Fibroblast of pulmonary artery (primary cell): ENCODE measurements at regions not wholly inside any gene's neighbourhood (a gene's known extent, or its start where the extent isn't known, plus 50 kb on each side); places are given as distances from the start of the nearest gene placed in this dataset.
"Not testable (repeated sequence)": the region's sequence is repeated elsewhere in the genome, so short reads cannot be mapped to it uniquely, and the experiment has no call there.

Experiments
- DNase-seq: peaks from one replicate; pipeline ENCODE4 v3.0.0-alpha.2; 2010; ENCODE audit warnings: low read depth
- H3K4me3 ChIP-seq: replicated peaks from 2 replicates; pipeline ENCODE4 v1.5.1; 2011; ENCODE audit warnings: low read depth, mild to moderate bottlenecking, control low read depth, low read length, moderate library complexity
- TF ChIP-seq, protein P1 (sequence below): IDR thresholded peaks from 2 replicates; pipeline ENCODE4 v1.5.1; 2011; ENCODE audit warnings: mild to moderate bottlenecking, control low read depth, low read length, inconsistent platforms; ENCODE audit errors: missing control alignments

DNA sequence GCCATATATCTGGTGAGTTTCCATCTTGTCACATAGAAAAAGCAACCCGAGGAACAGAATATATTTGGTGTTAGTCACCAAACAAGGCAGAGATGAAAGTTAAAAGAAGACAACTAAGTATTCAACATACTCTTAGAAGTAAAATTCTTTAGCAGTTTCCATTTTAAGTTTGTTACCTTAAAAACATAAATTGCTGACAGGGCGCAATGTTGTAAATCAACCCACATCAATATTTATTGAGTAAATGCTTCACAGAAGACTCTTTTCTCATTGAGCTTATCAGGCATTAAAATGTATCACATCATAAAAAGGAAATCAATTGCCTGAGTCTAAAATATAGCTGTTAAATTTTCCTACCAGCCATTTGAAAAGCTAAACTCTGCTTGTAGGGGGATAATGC lies 603.0 kb downstream of the FBXO15 start:
- DNase-seq, result no peak
- TF ChIP-seq, protein P1, sequence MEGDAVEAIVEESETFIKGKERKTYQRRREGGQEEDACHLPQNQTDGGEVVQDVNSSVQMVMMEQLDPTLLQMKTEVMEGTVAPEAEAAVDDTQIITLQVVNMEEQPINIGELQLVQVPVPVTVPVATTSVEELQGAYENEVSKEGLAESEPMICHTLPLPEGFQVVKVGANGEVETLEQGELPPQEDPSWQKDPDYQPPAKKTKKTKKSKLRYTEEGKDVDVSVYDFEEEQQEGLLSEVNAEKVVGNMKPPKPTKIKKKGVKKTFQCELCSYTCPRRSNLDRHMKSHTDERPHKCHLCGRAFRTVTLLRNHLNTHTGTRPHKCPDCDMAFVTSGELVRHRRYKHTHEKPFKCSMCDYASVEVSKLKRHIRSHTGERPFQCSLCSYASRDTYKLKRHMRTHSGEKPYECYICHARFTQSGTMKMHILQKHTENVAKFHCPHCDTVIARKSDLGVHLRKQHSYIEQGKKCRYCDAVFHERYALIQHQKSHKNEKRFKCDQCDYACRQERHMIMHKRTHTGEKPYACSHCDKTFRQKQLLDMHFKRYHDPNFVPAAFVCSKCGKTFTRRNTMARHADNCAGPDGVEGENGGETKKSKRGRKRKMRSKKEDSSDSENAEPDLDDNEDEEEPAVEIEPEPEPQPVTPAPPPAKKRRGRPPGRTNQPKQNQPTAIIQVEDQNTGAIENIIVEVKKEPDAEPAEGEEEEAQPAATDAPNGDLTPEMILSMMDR, result no peak
- H3K4me3 ChIP-seq, result no peak overlapping the region

DNA sequence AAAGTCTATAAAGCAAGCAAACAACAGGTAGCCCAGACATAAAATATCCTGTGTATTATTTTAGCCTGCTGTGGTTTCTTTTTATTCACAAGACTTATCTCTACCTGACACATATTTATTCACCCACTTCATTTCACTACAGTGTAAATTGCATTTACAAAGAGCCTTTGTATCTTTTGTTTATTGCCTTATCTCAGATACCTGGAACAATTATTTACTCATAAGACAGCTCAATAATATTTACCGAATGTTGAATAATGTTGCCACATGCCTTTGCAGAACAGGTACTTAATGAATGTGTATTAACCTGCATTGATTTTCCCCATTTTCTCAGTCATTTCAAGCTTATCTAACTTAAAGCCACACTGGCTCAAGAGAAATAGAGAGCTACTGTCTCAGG lies 603.6 kb downstream of the FBXO15 start:
- TF ChIP-seq, protein P1, result no peak
- no peak for DNase-seq
- H3K4me3 ChIP-seq, result no peak overlapping the region

DNA sequence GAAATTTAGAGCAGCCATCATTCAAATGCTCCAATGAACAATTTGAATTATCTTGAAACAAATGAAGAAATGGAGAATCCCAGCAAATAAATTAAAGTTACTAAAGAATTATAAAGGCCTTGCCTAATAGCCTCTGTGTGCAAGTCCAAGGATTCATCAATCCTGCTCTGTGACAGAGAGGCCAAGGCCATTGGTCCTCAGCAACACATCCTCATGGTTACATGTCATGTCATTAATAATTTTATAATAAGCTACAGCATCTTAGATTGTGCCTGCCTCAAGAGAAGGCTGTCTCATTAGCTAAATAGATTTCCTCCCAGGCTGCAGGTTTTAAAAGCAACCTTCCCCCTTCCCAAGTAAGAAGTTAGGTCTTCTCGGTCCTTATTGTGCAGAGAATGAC lies 611.6 kb downstream of the FBXO15 start:
- H3K4me3 ChIP-seq, result no peak overlapping the region
- TF ChIP-seq, protein P1, result no peak
- no peak for DNase-seq

DNA sequence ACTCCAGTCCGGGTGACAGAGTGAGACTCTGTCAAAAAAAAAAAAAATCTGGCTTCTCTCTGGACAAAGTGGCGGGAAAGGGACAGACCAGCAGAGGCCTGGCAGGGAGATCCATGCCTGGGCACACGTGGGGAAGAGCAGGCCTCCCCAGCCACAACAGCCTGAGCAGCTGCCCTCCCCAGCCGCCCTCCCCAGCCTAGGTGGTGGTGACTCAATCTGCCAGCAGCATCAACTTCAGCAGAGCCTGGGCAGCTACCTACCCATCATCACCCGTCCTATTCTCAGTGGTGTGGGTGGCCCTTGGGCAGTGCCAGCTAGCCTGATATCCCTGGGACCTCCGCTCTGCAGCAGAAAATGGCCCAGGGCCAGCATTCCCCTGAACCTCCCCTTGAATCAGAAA lies 612.4 kb downstream of the FBXO15 start:
- TF ChIP-seq, protein P1, result no peak
- no peak for DNase-seq
- H3K4me3 ChIP-seq, result no peak overlapping the region

DNA sequence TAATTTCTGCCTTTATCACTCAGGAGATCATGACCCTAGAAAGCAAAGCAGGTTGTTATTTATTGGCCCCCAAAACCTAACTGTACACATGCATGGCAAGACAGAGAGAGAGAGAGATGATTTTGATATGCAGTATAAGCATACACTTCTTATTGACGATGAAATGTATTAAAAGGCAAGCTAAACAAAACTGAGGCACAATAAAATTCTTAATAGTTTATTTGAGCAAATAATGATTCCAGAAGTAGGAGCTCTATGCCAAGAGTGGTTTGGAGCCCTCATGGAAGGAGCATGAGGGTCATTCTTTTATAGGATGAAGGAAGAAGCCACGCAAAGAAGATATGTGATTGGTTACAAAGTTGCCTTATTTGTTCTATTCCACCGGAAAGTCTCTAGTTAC lies 616.0 kb downstream of the FBXO15 start:
- no peak for DNase-seq
- no peak overlapping the region for H3K4me3 ChIP-seq
- TF ChIP-seq, protein P1, result no peak

DNA sequence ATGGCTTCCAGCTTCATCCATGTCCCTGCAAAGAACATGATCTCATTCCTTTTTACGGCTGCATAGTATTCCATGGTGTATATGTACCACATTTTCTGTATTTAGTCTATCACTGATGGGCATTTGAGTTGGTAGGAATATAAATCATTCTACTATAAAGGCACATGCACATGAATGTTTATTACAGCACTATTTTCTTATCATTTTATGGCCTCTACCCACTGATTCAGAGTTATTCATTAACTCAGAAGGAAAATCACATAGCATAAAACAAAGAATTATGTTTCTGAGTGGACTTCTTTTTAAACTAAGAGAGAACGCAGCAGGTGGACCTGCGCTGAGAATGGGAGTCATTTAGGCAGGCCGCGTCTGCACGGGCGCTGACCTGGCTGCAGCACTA lies 619.6 kb downstream of the FBXO15 start:
- TF ChIP-seq, protein P1, result no peak
- no peak for DNase-seq
- no peak overlapping the region for H3K4me3 ChIP-seq

DNA sequence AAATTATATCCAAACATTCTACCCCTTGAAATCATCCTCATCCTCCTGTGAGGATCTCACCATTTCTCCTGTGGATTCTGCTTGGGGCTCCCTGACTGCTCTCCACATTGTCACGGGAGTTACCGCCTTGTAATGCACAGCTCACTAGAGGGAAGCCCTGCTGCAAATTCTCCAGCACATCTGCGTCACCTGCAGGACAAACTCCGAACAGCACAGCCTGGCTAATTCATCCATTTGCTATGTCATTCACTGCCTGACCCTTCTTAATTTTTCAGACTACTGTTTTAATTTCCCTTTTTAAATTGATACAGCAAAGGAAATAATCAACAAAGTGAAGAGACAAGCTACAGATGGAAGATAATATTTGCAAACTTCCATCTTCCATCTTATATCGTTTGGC lies 627.4 kb downstream of the FBXO15 start:
- no peak overlapping the region for H3K4me3 ChIP-seq
- TF ChIP-seq, protein P1, result peak; percentile 12

DNA sequence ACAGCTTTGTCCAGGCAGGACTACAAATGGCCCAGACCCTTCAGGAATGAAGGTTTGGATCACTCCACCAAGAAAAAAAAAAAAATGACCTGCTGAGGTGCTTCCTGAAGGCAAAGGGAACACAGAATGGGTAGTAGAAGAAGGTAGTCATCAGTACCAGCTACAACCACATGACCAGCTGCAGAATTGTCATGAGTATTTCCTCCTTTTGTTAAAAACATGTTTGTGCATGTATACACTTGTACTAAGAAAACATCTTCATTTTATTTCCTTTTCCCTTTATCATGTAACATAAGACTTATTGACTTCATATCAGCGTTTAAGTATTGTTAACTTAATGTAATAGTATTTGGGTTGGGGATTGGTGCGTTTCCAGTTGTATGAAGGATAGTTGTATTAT lies 631.6 kb downstream of the FBXO15 start:
- DNase-seq, H3K4me3 ChIP-seq: not testable (repeated sequence)

More for the DNA sequence above, 627.4 kb downstream of the FBXO15 start:
- peak; percentile 2 for DNase-seq
